WI38 (cell line): ENCODE measurements at regions not wholly inside any gene's neighbourhood (a gene's known extent, or its start where the extent isn't known, plus 50 kb on each side); places are given as distances from the start of the nearest gene placed in this dataset.
"Not testable (repeated sequence)": the region's sequence is repeated elsewhere in the genome, so short reads cannot be mapped to it uniquely, and the experiment has no call there.

ENCODE experiments used
- H3K4me3 ChIP-seq: 2 replicates; pipeline ENCODE4 v1.5.1; 2011; ENCODE audit warnings: low read depth, mild to moderate bottlenecking, control low read depth, low read length
- TF ChIP-seq, protein P1 (sequence below): IDR thresholded peaks from 2 replicates; pipeline ENCODE4 v1.5.1; 2012; ENCODE audit warnings: low read depth, mild to moderate bottlenecking, control low read depth, low read length

DNA sequence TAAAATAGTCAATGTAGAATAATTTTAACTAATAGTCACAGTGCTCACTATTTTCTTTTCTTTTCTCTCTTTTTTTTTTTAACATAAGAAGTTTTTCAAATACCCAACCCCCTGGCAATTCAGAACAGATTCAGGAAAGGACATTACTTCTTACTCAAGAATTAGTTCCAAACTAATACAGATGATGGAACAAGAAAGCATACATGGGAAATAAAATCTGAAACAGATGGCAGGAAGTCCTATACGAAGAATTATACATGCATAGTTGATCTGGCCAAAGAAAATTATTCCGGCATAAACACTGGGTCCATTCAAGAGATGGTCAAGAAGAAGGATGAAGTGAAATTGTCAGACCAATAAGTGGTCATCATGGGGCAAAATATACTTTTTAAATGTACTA lies 614.4 kb upstream of the INTU start:
- no peak overlapping the region for H3K4me3 ChIP-seq
- TF ChIP-seq, protein P1, sequence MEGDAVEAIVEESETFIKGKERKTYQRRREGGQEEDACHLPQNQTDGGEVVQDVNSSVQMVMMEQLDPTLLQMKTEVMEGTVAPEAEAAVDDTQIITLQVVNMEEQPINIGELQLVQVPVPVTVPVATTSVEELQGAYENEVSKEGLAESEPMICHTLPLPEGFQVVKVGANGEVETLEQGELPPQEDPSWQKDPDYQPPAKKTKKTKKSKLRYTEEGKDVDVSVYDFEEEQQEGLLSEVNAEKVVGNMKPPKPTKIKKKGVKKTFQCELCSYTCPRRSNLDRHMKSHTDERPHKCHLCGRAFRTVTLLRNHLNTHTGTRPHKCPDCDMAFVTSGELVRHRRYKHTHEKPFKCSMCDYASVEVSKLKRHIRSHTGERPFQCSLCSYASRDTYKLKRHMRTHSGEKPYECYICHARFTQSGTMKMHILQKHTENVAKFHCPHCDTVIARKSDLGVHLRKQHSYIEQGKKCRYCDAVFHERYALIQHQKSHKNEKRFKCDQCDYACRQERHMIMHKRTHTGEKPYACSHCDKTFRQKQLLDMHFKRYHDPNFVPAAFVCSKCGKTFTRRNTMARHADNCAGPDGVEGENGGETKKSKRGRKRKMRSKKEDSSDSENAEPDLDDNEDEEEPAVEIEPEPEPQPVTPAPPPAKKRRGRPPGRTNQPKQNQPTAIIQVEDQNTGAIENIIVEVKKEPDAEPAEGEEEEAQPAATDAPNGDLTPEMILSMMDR: no peak

DNA sequence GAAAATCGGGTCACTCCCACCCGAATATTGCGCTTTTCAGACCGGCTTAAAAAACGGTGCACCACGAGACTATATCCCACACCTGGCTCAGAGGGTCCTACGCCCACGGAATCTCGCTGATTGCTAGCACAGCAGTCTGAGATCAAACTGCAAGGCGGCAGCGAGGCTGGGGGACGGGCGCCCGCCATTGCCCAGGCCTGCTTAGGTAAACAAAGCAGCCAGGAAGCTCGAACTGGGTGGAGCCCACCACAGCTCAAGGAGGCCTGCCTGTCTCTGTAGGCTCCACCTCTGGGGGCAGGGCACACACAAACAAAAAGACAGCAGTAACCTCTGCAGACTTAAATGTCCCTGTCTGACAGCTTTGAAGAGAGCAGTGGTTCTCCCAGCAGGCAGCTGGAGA lies 611.9 kb upstream of the INTU start:
- not testable (repeated sequence) for H3K4me3 ChIP-seq

- TF ChIP-seq, protein P1: no peak
- H3K4me3 ChIP-seq: no peak overlapping the region
These were observed 596.5 kb upstream of the INTU start for GRCh38 chr4:127036296-127036695.

DNA sequence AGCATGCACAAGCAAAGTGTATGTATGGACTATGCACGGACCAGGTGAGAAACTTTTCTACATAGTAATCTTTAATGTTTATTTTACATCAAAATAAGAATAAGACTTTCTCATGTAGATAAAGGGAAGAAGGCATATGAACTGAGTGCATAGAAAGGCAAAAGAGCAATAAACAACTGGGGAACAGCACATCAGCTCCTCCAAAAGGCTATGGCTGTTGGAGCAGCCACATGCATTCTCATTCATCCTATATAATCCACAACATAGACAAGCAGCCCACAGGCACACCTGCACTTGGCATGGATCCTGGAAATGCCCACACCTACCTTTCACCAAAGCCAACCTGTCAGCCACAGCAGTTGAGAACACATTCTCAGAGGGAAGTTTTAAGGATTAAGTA lies 586.9 kb upstream of the INTU start:
- TF ChIP-seq, protein P1: no peak
- no peak overlapping the region for H3K4me3 ChIP-seq

DNA sequence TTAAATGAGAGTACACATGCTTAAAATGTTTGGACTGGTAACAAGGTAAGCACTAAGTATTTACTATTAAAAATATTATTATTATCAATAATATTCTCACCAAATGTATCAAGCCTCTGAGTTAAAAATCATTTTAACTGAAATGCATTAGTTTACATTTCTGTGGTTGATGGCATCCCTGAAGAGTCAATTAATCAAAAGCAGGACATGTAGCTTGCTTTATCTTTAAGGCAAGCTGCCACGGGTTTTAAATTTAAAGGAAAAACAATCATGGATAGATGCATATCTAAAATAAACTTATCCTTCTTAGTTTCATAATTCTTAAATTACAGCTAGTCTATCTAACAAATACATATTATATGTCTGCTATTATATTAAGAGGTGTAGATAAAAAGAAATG lies 584.8 kb upstream of the INTU start:
- no peak overlapping the region for H3K4me3 ChIP-seq
- TF ChIP-seq, protein P1: no peak

DNA sequence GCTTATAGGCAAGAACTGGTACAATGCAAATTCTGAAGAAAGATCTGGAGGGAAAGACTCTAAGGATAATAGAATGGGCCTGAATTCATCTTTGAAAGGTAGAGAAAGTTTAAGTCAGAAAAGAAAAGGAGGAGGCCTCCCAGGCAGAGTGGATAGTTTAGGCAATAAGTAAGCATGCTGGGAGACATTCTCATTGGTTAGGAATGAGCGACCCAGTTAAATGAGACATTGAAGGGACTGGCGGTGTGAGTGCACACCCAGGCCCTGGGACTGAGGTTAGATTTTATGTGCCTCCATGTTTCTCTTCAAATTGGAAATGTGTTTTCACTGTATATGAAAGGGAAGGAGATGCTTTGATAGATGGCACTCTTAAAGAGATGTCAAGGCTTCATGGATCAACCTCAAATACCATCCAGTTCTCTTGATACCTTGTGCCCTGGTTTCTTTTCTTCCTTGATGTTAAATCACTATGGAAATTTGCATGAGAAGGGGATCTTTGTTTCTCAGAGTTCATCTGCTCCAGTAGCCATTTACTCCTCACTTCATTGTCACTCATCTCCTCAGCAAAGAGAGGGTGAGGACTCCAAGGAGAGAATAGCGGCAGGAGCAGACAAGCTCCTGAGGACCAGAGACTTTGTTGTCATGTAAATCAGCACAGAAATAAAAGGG lies 584.2 kb upstream of the INTU start:
- TF ChIP-seq, protein P1: no peak
- no peak overlapping the region for H3K4me3 ChIP-seq

DNA sequence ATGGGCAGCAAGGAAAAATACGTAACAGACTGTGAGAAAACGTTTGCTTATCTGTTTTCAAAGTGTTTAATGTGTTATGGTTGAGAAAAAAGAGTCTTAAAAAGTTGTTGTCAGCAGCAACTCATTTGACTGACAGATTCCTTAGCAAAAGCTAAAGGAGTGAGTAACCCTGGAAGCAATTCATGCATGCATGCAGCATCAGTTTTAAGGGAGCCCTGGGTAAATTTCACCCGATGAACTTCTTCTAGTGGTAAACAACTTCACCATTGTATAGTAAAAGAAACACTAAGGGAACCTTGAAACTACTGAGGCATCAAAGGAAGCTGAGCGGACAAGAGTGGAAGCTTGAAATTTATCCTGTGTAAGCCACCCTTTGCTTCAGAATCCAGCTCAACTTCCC lies 583.2 kb upstream of the INTU start:
- TF ChIP-seq, protein P1: no peak
- H3K4me3 ChIP-seq: no peak overlapping the region

DNA sequence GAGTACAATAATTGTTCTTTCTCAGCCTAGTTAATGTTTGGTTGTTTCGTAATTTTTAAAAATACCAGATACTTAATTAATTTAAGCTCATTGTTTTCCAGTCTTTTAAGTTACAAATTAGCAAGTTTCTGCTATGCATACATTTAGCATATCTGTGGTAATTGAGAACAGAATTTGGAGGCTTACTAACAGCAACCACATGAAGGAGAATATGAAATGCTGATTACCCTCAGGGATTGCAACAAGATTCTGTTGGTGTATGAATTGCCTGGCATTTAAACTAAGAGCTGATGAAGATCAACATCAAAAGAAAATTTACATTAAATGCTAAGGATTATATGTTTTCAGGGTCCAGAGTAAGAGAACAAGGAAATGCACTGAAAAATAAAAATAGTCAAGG lies 580.0 kb upstream of the INTU start:
- no peak overlapping the region for H3K4me3 ChIP-seq
- TF ChIP-seq, protein P1: no peak
